GDM1 (cell line): ENCODE measurements at regions not wholly inside any gene's neighbourhood (a gene's known extent, or its start where the extent isn't known, plus 50 kb on each side); places are given as distances from the start of the nearest gene placed in this dataset.

Source experiments
- DNase-seq: peaks from one replicate; lab custom pipeline; 2025; lab: John Stamatoyannopoulos, UW

- DNase-seq, result no peak
Measured at GRCh38 chr5:173689737-173690360, 73.4 kb upstream of the BOD1 start.

DNA sequence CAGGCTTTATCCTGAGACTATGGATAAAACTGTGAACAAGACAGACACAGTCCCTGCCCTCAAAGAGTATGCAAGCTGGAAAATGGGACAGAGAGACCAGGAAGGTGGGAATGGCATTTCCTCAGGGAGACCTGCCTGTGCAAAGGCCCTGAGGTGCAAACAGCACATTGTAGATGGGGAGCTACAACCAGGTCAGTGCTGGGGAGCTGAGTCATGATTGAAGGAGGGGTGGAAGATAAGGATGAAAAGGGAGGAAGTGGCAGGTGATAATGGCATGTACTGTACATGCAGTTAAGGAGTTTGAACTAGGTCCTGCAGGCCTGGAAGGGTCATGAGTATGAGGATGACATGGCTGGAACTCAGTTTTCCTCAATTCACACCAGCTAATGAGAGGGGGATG is 75.5 kb upstream of the BOD1 start:
- DNase-seq, result no peak

- no peak for DNase-seq
Measured at GRCh38 chr5:173693670-173694069, 77.2 kb upstream of the BOD1 start.

GRCh38 chr5:173696216-173696615 is 79.8 kb upstream of the BOD1 start:
- DNase-seq, result no peak

DNA sequence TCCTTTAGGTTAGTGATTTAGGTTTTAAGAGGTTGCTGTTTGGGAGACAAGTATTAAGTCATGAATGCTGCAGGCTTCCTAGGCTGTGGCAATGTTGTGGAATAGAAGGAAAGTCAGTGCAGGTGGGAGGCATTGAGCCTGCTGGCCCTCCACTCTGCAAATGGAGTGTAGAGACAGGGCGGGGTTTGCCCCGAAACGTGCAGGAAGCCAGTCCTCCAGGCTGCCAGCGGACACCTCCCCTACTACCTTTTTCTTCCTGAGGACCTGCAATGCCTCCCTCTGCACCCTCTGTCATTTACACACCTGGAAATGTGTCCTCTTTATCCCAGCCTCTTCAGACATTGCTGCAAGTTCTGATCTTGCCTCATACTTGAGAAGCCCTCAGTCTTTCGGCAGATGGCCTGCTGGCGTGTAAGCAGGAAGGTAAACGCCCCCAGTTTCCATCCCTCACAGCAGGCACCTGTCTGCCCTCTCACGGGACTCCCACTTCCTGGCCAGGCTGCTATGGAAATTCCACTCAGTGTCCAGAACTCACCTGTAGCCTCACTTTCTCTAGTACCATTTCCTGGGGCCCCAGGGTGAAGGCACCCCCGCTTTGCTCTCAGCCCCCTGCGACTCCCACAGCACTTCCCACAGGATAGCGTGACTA is 81.6 kb upstream of the BOD1 start:
- no peak for DNase-seq

DNA sequence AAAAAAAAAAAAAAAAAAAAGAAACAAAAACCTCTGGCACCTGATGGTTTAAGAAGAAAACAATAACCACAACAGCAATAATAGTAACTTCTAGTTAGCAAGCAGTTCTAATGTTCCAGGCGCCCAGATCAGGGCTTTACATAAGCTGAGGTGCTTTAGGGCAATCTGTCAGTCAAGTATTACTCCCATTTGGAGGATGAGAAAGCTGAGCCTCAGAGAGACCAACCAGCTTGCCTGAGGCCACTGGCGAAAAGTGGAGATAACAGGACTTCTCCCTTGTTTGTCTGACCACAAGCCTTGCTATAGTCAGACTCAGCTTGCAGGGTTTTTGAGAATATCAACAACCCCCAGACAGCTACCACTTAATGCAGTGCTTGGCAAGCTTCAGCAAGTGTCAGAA is 83.5 kb upstream of the BOD1 start:
- no peak for DNase-seq

DNA sequence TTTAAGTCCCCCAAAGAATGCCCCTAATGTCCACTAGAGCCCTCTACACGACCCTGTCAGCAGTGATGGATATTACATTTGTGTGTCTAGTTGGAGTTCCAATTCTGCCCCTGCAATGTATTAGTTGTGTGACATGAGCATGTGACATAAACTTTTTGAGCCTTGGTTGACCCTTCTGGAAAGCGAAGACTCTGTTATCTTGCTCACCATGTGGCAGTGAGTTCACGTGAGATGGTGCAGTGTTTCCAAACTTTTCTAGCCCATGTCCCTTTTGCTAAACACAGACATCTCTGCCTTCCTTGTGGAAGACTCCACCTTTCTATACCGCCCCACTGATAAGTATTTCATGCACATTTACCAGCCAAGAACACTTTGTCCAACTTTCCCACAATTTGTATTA is 87.0 kb upstream of the BOD1 start:
- DNase-seq, result no peak

DNA sequence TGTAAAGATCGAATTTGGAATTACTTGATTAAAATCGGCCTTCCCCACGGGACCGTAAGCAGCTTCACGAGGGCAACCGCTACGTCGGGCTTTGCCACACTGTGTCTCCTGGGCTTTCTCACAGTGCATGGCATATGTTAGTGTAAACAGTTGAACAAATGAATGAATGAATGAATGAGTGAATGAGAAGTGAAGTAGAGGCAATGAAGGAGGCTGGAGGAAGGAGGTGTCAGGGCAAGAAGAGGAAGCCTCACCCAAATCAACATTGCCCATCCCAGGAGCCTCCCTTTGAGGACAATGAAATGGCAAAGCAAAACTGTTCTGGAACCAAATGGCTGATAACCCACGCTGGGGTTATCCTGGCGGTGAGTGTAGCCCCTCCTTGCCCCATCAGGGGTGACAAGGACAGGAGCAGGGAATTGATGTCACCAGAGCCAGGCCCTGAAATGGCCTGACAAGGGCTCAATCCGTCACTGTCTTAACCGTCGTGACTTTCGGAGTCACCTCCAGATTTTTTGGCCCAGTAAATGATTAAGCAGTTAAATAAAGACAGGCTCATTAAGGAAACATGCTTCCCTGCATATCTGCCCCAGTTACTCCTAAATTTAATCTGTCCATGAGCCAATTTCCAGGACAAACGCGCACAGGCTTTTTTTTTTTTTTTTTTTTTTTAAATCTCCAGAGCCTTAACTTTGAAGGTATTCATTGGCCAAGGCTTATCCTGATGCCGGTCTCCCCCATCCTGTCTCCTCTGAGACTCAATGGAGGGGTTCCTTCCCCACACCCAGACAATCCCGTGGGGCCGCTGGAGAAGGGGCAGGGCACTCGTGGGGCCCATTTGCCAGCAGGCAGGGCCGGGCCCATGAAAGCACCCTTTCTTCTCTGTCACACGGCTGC is 88.4 kb upstream of the BOD1 start:
- DNase-seq, result no peak

DNA sequence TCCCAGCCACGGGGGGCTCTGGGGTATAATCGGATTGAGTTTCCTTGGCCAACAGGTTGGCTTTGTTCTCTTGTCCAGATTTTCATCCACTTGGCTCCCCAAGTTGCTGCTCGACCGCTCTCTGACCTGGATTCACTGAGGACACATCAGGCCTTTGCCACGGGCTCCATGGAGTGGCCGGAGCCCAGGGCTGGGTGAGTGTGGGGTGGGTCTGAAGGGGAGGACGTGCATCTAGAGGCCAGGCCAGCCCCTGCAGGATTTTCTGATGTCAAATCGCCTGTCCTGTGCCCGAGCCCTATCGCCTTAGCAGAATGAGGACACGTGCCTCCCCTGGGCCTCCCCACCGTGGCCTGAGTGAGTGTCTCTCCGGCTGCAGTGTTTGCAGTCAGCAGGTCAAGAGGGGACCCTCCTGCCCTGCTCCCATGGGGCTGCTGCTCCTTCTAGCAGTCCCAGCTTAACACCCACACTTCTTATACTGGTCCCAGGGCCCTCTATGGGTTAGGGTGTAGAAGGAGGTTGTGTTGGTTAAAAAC is 89.1 kb upstream of the BOD1 start:
- no peak for DNase-seq

DNA sequence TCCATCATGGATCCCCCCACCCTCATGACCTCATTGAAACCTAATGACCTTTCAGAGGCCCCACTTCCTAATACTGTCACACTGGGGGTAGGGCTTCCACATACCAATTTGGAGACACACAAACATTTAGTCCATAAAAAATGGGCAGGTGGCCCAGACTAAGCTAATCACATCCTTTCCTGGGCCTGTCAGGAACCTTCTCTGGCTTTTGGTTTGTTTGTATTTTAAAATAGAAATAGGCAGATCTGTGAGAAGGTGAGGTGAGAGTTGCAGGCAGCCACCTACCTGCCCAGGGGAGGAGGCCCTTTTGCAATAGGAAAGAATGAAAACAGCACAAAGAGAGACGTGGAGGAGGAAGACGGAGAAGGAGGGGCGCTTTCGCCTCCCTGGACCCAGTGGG is 90.2 kb upstream of the BOD1 start:
- no peak for DNase-seq

GRCh38 chr5:173707392-173707791 is 90.9 kb upstream of the BOD1 start:
- no peak for DNase-seq

GRCh38 chr5:173709145-173709544 is 92.7 kb upstream of the BOD1 start:
- DNase-seq, result no peak

DNA sequence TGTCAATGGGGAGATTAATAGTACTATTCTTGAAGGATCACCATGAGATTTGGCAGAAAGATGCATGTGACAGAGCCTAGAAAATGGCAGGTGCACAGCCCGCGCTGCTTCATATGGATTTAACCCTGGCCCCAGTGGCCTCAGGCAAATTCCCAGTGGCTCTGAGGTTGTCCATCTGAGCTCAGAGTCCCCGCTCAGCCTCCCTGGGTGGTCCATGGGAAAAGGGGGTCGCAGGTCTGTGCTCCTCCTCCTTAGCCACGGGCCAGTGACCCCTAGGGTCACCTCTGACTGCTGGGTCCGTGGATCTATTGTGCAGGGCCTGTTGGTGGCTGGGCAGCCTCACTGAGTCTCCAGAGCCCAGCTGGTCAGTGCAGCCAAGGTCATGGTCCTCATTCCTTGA is 93.3 kb upstream of the BOD1 start:
- no peak for DNase-seq

DNA sequence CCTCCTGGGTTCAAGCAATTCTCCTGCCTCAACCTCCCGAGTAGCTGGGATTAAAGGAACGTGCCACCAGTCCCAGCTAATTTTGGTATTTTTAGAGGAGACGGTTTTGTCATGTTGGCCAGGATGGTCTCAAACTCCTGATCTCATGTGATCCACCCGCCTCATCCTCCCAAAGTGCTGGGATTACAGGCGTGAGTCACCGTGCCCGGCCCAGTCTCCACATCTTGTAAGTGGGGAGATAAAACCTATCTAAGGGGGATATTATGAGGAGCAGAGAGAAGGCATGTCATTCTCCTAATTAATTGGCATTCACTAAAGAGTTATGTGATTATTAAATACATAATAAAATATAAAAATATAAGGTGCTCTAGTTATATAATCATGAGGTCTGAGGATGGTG is 94.1 kb upstream of the BOD1 start:
- DNase-seq, result no peak

DNA sequence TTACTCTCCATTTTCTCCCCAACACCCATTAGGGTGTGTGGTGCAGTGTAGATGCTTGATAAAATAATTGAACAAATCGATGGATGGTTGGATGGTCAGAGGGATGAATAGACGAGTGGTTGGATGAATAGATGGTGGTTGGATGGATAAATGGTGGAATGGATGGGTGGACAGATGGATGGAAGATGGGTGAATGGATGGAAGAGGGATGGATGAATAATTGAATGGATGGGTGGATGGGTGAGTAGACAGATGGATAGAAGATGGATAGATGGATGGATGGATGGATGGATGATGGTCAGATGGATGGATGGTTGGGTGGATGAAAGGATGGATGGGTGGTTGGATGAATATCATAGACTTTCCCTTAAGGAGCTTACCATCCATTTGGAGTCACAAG is 95.0 kb upstream of the BOD1 start:
- DNase-seq, result no peak

GRCh38 chr5:173712609-173713175 is 96.2 kb upstream of the BOD1 start:
- no peak for DNase-seq

- DNase-seq, result no peak
Measured at GRCh38 chr5:173714551-173715428, 98.3 kb upstream of the BOD1 start.

GRCh38 chr5:173715607-173716006 is 99.2 kb upstream of the BOD1 start:
- no peak for DNase-seq

- DNase-seq, result no peak
Measured at GRCh38 chr5:173716058-173716682, 99.7 kb upstream of the BOD1 start.

GRCh38 chr5:173717959-173718358 is 101.5 kb upstream of the BOD1 start:
- DNase-seq, result no peak

- DNase-seq, result no peak
Measured at GRCh38 chr5:173718469-173718868, 102.0 kb upstream of the BOD1 start.
